H1 (cell line): ENCODE measurements at regions not wholly inside any gene's neighbourhood (a gene's known extent, or its start where the extent isn't known, plus 50 kb on each side); places are given as distances from the start of the nearest gene placed in this dataset.

Source experiments
- SRF ChIP-seq: IDR thresholded peaks from 2 replicates; pipeline ENCODE4 v1.6.1; 2011; ENCODE audit warnings: mild to moderate bottlenecking, low read depth, low read length, moderate library complexity

- no peak for TF ChIP-seq SRF
- TF ChIP-seq, all 59 proteins: peak for 3
Measured at GRCh38 chr12:105480162-105480561, 149.7 kb downstream of the C12orf75 start (continued).
